SK-N-SH (cell line): ENCODE measurements at regions not wholly inside any gene's neighbourhood (a gene's known extent, or its start where the extent isn't known, plus 50 kb on each side); places are given as distances from the start of the nearest gene placed in this dataset.

Experiments used
- CTCF ChIA-PET: fragments of 300-600, 350-600 bp; formaldehyde crosslinking; extraction: SDS; loops from one replicate; lab custom pipeline; 2021; lab: Yijun Ruan, JAX
- POLR2A ChIA-PET: fragments of 350-600 bp; sonication (Branson Sonifier 250); formaldehyde crosslinking; extraction: SDS; loops from one replicate; lab custom pipeline; 2020; ENCODE audit warnings: antibody characterized with exemption, inconsistent platforms; lab: Yijun Ruan, JAX
- DNase-seq: peaks from one replicate; pipeline ENCODE4 v3.0.0; 2012
- H2AFZ ChIP-seq: fragments of 200-600 bp; sonication (generic); 2 replicates; pipeline ENCODE4 v1.8.1; 2016; ENCODE audit warnings: antibody characterized with exemption, mild to moderate bottlenecking, low read depth
- H3F3A ChIP-seq: fragments of 200-600 bp; sonication (generic); replicated peaks from 2 replicates; pipeline ENCODE3; 2016; ENCODE audit warnings: antibody characterized with exemption, mild to moderate bottlenecking; ENCODE audit not compliant: insufficient read depth
- H3K27ac ChIP-seq, 2 experiments: fragments of 200-500 bp in 1 of 2; fragments of 200-600 bp in 1 of 2; sonication (Bioruptor generic) in 1 of 2; sonication (generic), shearing (Covaris generic) in 1 of 2; 2 replicates each; pipeline versions ENCODE4 v1.5.1 to v1.6.1; 2014 to 2016; ENCODE audit warnings: low read depth in 2 of 2, inconsistent platforms in 1 of 2, low read length in 1 of 2, mild to moderate bottlenecking in 1 of 2, mixed read lengths in 1 of 2
- H3K27me3 ChIP-seq: fragments of 200-600 bp; sonication (generic), shearing (Covaris generic); 2 replicates; pipeline ENCODE4 v1.6.1; 2016; ENCODE audit warnings: mixed run types; ENCODE audit not compliant: insufficient read depth
- H3K36me3 ChIP-seq, 2 experiments: fragments of 200-500 bp in 1 of 2; fragments of 200-600 bp in 1 of 2; sonication (Bioruptor generic) in 1 of 2; sonication (generic) in 1 of 2; replicated peaks in 1 of 2; 2 replicates each; pipeline versions ENCODE3 to v1.5.1; 2014 to 2016; ENCODE audit warnings: low read length in 1 of 2, mild to moderate bottlenecking in 1 of 2; ENCODE audit not compliant: insufficient read depth in 2 of 2, control insufficient read depth in 1 of 2
- H3K4me1 ChIP-seq, 2 experiments: fragments of 200-500 bp in 1 of 2; fragments of 200-600 bp in 1 of 2; sonication (Bioruptor generic) in 1 of 2; sonication (generic), shearing (Covaris generic) in 1 of 2; 2 replicates each; pipeline versions ENCODE4 v1.5.1 to v1.6.1; 2014 to 2016; ENCODE audit warnings: low read depth in 1 of 2, low read length in 1 of 2, mixed run types in 1 of 2; ENCODE audit not compliant: insufficient read depth in 2 of 2, control insufficient read depth in 1 of 2
- H3K4me2 ChIP-seq: fragments of 200-600 bp; sonication (generic), shearing (Covaris generic); 2 replicates; pipeline ENCODE4 v1.6.1; 2017; ENCODE audit warnings: mixed run types
- H3K4me3 ChIP-seq, 2 experiments: fragments of 200-500 bp in 1 of 2; fragments of 200-600 bp in 1 of 2; sonication (Bioruptor generic) in 1 of 2; sonication (generic), shearing (Covaris generic) in 1 of 2; 2 replicates each; pipeline versions ENCODE4 v1.5.1 to v1.8.1; 2014 to 2016; ENCODE audit warnings: low read depth in 2 of 2, inconsistent platforms in 1 of 2, low read length in 1 of 2, mild to moderate bottlenecking in 1 of 2, mixed read lengths in 1 of 2, moderate library complexity in 1 of 2
- H3K79me2 ChIP-seq: fragments of 200-600 bp; sonication (generic); 2 replicates; pipeline ENCODE4 v1.8.1; 2017; ENCODE audit warnings: mild to moderate bottlenecking; ENCODE audit not compliant: insufficient read depth
- H3K9ac ChIP-seq: fragments of 200-600 bp; sonication (generic); 2 replicates; pipeline ENCODE4 v1.6.1; 2017; ENCODE audit warnings: mixed run types
- H3K9me2 ChIP-seq: fragments of 200-600 bp; sonication (generic); 2 replicates; pipeline ENCODE4 v1.6.1; 2017; ENCODE audit warnings: mixed run types
- H3K9me3 ChIP-seq: fragments of 200-600 bp; sonication (generic); 2 replicates; pipeline ENCODE4 v1.6.1; 2017; ENCODE audit warnings: mixed run types, mild to moderate bottlenecking, moderate library complexity
- H4K20me1 ChIP-seq: fragments of 200-600 bp; sonication (generic); 2 replicates; pipeline ENCODE4 v1.6.1; 2017; ENCODE audit warnings: mild to moderate bottlenecking, mixed run types; ENCODE audit not compliant: insufficient read depth
- EP300 ChIP-seq, 2 experiments: IDR thresholded peaks; 2 replicates each; pipeline versions ENCODE4 v1.4.0 to v1.6.1; 2012; ENCODE audit warnings: borderline replicate concordance in 1 of 2, low read depth in 1 of 2, low read length in 1 of 2
- EZH2phosphoT487 ChIP-seq: fragments of 200-600 bp; sonication (generic); IDR thresholded peaks from 2 replicates; pipeline ENCODE4 v1.6.1; 2017; ENCODE audit warnings: low read depth, mixed run types, mild to moderate bottlenecking, antibody characterized with exemption, moderate library complexity, borderline replicate concordance
- FOSL2 ChIP-seq: IDR thresholded peaks from 2 replicates; pipeline ENCODE4 v1.4.0; 2012; ENCODE audit warnings: low read depth, mild to moderate bottlenecking, moderate library complexity, borderline replicate concordance
- GABPA ChIP-seq: IDR thresholded peaks from 2 replicates; pipeline ENCODE4 v1.4.0; 2012; ENCODE audit warnings: low read depth, mild to moderate bottlenecking
- GATA2 ChIP-seq: sonication (generic); formaldehyde crosslinking; IDR thresholded peaks from 2 replicates; pipeline ENCODE4 v1.5.0; 2020; ENCODE audit warnings: mild to moderate bottlenecking, missing genetic modification reagents
- MXI1 ChIP-seq: IDR thresholded peaks from 2 replicates; pipeline ENCODE4 v1.6.1; 2012; ENCODE audit warnings: mild to moderate bottlenecking, low read depth, low read length, improper control_type of control experiment
- PBX3 ChIP-seq: IDR thresholded peaks from 2 replicates; pipeline ENCODE4; 2012
- POLR2AphosphoS5 ChIP-seq: IDR thresholded peaks from 2 replicates; pipeline ENCODE4 v1.6.1; 2012; ENCODE audit warnings: low read depth, low read length
- RCOR1 ChIP-seq: fragments of 150-350 bp; IDR thresholded peaks from 2 replicates; pipeline ENCODE4 v1.6.1; 2017; ENCODE audit warnings: antibody characterized with exemption, low read length
- RFX5 ChIP-seq: IDR thresholded peaks from 2 replicates; pipeline ENCODE4 v1.6.1; 2012; ENCODE audit warnings: mild to moderate bottlenecking, improper control_type of control experiment, low read length
- SIN3A ChIP-seq: IDR thresholded peaks from 2 replicates; pipeline ENCODE4 v1.6.1; 2012; ENCODE audit warnings: low read depth, mild to moderate bottlenecking, low read length, moderate library complexity, borderline replicate concordance
- USF1 ChIP-seq: IDR thresholded peaks from 2 replicates; pipeline ENCODE4 v1.4.0; 2012; ENCODE audit warnings: low read depth, borderline replicate concordance
- YY1 ChIP-seq: IDR thresholded peaks from 2 replicates; pipeline ENCODE4 v1.4.0; 2012; ENCODE audit warnings: low read depth, mild to moderate bottlenecking
- ZBTB33 ChIP-seq: IDR thresholded peaks from 2 replicates; pipeline ENCODE4 v1.4.0; 2012; ENCODE audit warnings: low read depth, borderline replicate concordance
- WGBS: methylation state at CpG from one replicate; pipeline ENCODE4 v1.1.6; 2017; ENCODE audit warnings: low lambda C conversion rate; 5-methylcytosine and 5-hydroxymethylcytosine counted together

GRCh38 chr10:109264004-109264403, 659.3 kb downstream of the XPNPEP1 start:
- ChIA-PET POLR2A (no interaction called here), CTCF (no interaction called here)
- H3K4me1 ChIP-seq, result no peaks in the 10 kb centered on the region
- no peaks in the 10 kb centered on the region for H3K36me3 ChIP-seq
- H3K4me3 ChIP-seq, result no peak overlapping the region
- no peak overlapping the region for H2AFZ ChIP-seq
- no peaks in the 10 kb centered on the region for H3F3A ChIP-seq
- 32% methylated on average over 3 of the region's 3 CpGs for WGBS
- H3K9me2 ChIP-seq, result no peaks in the 10 kb centered on the region
- no peak for TF ChIP-seq GATA2 (CRISPR knock-in tag)
- TF ChIP-seq MXI1, result no peak
- TF ChIP-seq ZBTB33, result no peak
- no peak for TF ChIP-seq POLR2AphosphoS5
- no peak for TF ChIP-seq USF1
- no peak for TF ChIP-seq EZH2phosphoT487
- TF ChIP-seq RCOR1, result no peak
- TF ChIP-seq EP300 (IDR thresholded peaks at IDR 0.05; ENCODE audit: borderline replicate concordance in 1 of 2, low read depth in 1 of 2, low read length in 1 of 2), result no peak
- no peak for TF ChIP-seq GABPA
- TF ChIP-seq YY1, result no peak
- TF ChIP-seq RFX5, result no peak
- no peak for TF ChIP-seq PBX3
- no peak for TF ChIP-seq FOSL2
- no peak overlapping the region for H3K27ac ChIP-seq
- no peak overlapping the region for H3K9ac ChIP-seq
- H4K20me1 ChIP-seq, result no peaks in the 10 kb centered on the region
- H3K9me3 ChIP-seq, result no peaks in the 10 kb centered on the region
- H3K27me3 ChIP-seq, result no peaks in the 10 kb centered on the region; the same call in 1 of the 2 replicates
- no peak overlapping the region for H3K4me2 ChIP-seq
- no peaks in the 10 kb centered on the region for H3K79me2 ChIP-seq
- no peak for DNase-seq

- Histone ChIP-seq H3K9me2 (no peaks in the 10 kb centered on the region), H3K4me3 (no peak overlapping the region), H3K27me3 (no peaks in the 10 kb centered on the region), H3K79me2 (no peaks in the 10 kb centered on the region), H3F3A (no peaks in the 10 kb centered on the region), H4K20me1 (no peaks in the 10 kb centered on the region), H3K4me2 (no peak overlapping the region), H3K27ac (no peak overlapping the region), H3K9ac (no peak overlapping the region), H3K9me3 (no peaks in the 10 kb centered on the region), H3K36me3 (no peaks in the 10 kb centered on the region), H3K4me1 (no peaks in the 10 kb centered on the region), H2AFZ (no peak overlapping the region)
- 14% methylated on average over 2 of the region's 2 CpGs for WGBS
- ChIA-PET CTCF (no interaction called here), POLR2A (no interaction called here)
- no peak for TF ChIP-seq SIN3A
- no peak for DNase-seq
Measured at GRCh38 chr10:109261231-109261630, 662.1 kb downstream of the XPNPEP1 start.
